Omental fat pad (tissue), 3 donors: ENCODE measurements at regions not wholly inside any gene's neighbourhood (a gene's known extent, or its start where the extent isn't known, plus 50 kb on each side); places are given as distances from the start of the nearest gene placed in this dataset.
A peak's percentile ranks its signal among the peaks of the same experiment; 100 is the strongest.

Source experiments
- ATAC-seq: fragments of 150-250 bp; one replicate; pipeline ENCODE4 v1.9.1; 2016; ENCODE audit warnings: mild to moderate bottlenecking, moderate library complexity; ENCODE audit not compliant: low FRiP score
- DNase-seq: peaks from one replicate; pipeline ENCODE4 v3.0.0-alpha.2; 2019; ENCODE audit warnings: low spot score
- TF ChIP-seq, protein P1 (sequence below), 3 donors: fragments of 450-650 bp; IDR thresholded peaks; one replicate each; pipeline ENCODE4 v1.5.1; 2016 to 2017; ENCODE audit warnings: antibody characterized with exemption in 3 of 3, mild to moderate bottlenecking in 3 of 3, moderate library complexity in 2 of 3

DNA sequence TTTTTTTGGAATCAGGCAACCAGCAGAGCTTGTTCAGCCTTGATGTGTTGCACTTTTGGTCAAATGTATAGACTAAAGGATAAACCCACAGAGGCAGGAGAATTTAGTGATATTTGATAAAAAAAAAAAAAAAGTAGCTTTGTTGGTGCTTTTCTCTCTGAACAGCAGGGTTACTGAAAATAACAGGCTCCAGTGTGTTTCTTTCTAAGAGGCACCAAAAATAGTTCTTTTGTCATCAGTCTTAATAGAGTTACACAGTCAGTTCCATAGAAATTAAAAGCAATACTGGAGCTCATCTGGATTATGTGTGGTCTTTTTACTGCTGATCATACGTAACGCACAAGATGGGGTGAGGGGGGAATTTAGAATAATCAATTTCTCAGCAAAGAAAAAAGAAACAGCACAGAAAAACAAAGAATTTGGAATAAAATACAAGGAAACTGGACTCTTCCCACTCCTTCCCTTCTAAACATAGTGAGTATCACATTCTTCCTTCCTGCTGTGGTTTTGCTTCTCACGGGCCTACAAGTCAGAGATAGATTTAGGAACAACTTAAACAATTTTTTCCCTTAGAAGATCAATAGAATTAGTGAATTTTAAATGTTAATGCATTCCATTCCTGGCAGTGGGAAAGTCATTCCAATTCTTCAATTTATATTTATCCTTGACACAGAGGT is 178.8 kb upstream of the AKR1E2 start:
- ATAC-seq: no peak
- DNase-seq: no peak
- TF ChIP-seq, protein P1, sequence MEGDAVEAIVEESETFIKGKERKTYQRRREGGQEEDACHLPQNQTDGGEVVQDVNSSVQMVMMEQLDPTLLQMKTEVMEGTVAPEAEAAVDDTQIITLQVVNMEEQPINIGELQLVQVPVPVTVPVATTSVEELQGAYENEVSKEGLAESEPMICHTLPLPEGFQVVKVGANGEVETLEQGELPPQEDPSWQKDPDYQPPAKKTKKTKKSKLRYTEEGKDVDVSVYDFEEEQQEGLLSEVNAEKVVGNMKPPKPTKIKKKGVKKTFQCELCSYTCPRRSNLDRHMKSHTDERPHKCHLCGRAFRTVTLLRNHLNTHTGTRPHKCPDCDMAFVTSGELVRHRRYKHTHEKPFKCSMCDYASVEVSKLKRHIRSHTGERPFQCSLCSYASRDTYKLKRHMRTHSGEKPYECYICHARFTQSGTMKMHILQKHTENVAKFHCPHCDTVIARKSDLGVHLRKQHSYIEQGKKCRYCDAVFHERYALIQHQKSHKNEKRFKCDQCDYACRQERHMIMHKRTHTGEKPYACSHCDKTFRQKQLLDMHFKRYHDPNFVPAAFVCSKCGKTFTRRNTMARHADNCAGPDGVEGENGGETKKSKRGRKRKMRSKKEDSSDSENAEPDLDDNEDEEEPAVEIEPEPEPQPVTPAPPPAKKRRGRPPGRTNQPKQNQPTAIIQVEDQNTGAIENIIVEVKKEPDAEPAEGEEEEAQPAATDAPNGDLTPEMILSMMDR (IDR thresholded peaks at IDR 0.05): no peak

DNA sequence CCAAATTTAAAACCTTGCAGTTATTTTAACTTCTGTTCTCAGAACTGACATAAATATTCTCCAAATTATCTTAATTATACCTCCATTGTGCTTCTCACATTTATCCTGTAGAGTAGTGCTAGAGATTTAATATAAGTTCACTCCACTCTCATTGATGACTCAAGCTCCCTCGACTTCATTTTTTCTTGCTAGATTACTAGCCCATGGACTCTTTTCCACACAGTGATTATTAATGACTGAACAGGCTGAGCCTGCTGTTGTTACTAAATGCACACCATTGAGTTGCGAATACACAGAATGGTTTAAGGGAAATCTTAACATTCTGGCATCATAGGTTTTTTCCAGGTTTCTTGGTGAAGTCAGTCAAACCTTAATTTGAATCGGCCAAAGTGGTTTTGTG is 179.5 kb upstream of the AKR1E2 start:
- DNase-seq: no peak
- no peak for ATAC-seq

DNA sequence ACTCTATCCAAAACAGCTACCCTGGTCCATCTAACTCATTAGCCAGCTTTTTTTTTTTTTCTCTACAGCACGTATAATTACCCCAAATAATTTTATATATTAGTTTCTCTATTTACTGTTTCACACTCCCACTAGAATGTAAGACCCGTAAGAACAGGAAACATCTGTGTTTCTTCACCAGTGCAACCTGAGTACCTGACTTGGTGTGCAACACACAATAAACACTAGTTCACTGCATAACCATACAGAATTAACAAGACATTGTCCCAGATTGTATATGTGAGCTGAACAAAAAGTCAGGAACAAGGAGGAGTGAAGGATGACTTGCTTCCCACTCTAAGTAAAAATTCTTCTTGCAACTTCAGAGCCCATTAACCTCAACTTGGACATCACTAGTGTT is 180.2 kb upstream of the AKR1E2 start:
- ATAC-seq (no peak), DNase-seq (no peak)
- TF ChIP-seq, protein P1 (IDR thresholded peaks at IDR 0.05): no peak

More for the DNA sequence above, 179.5 kb upstream of the AKR1E2 start:
- TF ChIP-seq, protein P1 (IDR thresholded peaks at IDR 0.05): no peak

DNA sequence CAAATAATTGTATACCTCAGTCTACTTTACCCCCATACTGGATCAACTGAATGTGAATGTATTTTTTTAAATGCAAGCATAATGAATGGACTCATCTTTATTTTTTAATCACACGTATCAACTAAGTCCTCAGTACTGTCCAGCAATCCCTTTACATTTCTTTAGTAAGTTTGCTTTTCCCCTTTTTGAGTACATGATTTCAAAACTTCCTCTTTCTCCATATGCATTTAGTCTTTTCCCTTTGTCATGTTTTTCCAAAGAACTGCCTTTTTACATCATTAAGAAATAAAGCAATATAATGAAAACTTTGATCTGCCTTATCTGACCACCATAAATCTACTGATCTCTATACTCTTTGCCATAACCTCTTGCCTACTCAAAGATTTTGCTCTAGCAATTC is 182.5 kb upstream of the AKR1E2 start:
- TF ChIP-seq, protein P1 (IDR thresholded peaks at IDR 0.05): no peak
- ATAC-seq (no peak), DNase-seq (no peak)

DNA sequence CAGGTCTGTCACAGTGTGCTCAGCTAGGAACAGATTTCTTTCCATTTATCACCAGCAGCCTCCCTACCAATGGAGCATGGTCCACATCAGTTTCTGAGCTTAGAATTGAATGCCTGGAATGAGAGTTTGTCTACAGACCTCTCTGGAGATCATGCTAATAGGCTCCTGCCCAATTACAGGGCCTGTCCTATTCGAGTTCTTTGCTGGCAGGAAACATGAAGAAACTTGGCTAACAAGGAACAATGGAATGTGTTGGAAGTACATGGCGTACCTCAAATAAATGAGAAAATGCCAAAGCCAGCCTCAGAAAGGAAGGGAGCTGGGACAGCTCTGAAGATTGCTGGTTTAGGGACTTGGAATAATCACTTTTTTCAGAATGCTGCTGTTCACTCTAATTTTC is 186.0 kb upstream of the AKR1E2 start:
- peak; percentile 54 for ATAC-seq
- DNase-seq: no peak
- TF ChIP-seq, protein P1 (IDR thresholded peaks at IDR 0.05): no peak

DNA sequence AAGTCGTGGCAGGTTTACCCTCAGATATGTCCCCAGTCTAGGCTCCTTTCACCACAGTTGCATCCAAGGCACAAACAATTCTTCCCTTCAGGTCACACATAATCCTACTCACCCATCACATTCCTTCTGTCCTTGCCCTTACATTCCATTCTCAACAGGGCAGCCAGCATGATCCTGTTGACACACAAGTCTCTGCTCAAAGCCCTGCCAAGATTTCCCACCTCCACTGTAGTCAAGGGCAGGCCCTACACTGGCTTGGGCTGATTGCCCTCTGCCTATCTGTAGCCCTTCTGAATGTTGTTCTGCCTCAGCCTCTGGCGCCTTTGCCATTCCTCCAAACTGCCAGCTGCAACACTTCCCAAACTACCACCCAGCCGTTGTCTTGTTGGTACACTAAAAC is 187.9 kb upstream of the AKR1E2 start:
- TF ChIP-seq, protein P1 (IDR thresholded peaks at IDR 0.05): no peak
- ATAC-seq (no peak), DNase-seq (no peak)

DNA sequence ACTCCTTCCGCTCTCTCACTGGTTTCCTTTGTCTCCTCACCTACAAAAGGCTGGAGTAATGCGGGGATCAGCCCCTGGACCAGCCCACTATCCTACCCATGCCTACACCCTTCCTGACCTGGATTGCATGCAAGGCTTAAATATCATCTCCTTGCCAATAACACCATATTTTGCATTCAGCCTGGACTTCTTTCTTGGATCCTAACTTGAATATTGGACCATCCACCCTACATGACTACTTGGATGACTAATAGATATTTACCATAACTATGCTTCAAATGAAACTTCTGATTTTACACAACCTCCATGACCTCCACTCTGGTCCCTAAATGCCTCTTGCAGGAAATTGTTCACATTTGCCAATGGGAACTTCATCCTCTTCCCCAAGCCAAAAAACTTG is 188.3 kb upstream of the AKR1E2 start:
- ATAC-seq (no peak), DNase-seq (no peak)
- TF ChIP-seq, protein P1 (IDR thresholded peaks at IDR 0.05): no peak
